IMR-90 (cell line): ENCODE measurements at regions not wholly inside any gene's neighbourhood (a gene's known extent, or its start where the extent isn't known, plus 50 kb on each side); places are given as distances from the start of the nearest gene placed in this dataset.
A peak's percentile ranks its signal among the peaks of the same experiment; 100 is the strongest.

Experiments
- ATAC-seq: fragments of 200-7000 bp; cut with Tn5 transposase; 2 replicates; pipeline ENCODE4 v1.9.1; 2020; ENCODE audit warnings: low read depth, mild to moderate bottlenecking, moderate library complexity
- BruUV-seq: library from RNA; stranded (reverse); fragments of 400-500 nt; replicated peaks from 2 replicates; lab custom pipeline; 2021; lab: Mats Ljungman, UMichigan
- CTCF ChIA-PET: fragments of 300-600 bp; formaldehyde crosslinking; extraction: SDS; loops from one replicate; lab custom pipeline; 2021; ENCODE audit warnings: antibody characterized with exemption; lab: Yijun Ruan, JAX
- POLR2A ChIA-PET: fragments of 300-600 bp; sonication (Branson Sonifier 250); formaldehyde crosslinking; loops from one replicate; lab custom pipeline; 2022; ENCODE audit warnings: antibody characterized with exemption; ENCODE audit not compliant: unreplicated experiment; lab: Charles Lee
- DNase-seq: peaks from one replicate; pipeline ENCODE4 v3.0.0; 2013
- H2AFZ ChIP-seq: replicated peaks from 2 replicates; pipeline ENCODE3; 2013; ENCODE audit warnings: low read length, mild to moderate bottlenecking; ENCODE audit not compliant: poor library complexity
- H2AK5ac ChIP-seq: 2 replicates; pipeline ENCODE4 v1.6.1; 2013; ENCODE audit warnings: low read depth, low read length, inconsistent platforms
- H2AK9ac ChIP-seq: replicated peaks from 2 replicates; pipeline ENCODE3; 2013; ENCODE audit warnings: mild to moderate bottlenecking, low read depth, low read length, moderate library complexity; ENCODE audit not compliant: poor library complexity
- H2BK120ac ChIP-seq: 2 replicates; pipeline ENCODE4 v1.6.1; 2013; ENCODE audit warnings: low read depth, low read length, inconsistent platforms
- H2BK15ac ChIP-seq: 3 replicates; pipeline ENCODE4 v1.6.1; 2013; ENCODE audit warnings: low read depth, low read length, inconsistent platforms
- H2BK20ac ChIP-seq: 2 replicates; pipeline ENCODE4 v1.6.1; 2013; ENCODE audit warnings: low read depth, mild to moderate bottlenecking, inconsistent platforms, low read length, moderate library complexity
- H2BK5ac ChIP-seq: 2 replicates; pipeline ENCODE4 v1.6.1; 2013; ENCODE audit warnings: mild to moderate bottlenecking, low read depth, low read length, inconsistent platforms; ENCODE audit not compliant: poor library complexity, severe bottlenecking
- H3K14ac ChIP-seq: replicated peaks from 2 replicates; pipeline ENCODE4 v1.6.1; 2013; ENCODE audit warnings: low read depth, low read length, inconsistent platforms
- H3K18ac ChIP-seq: 2 replicates; pipeline ENCODE4 v1.6.1; 2013; ENCODE audit warnings: low read depth, low read length, control low read depth
- H3K23ac ChIP-seq: 2 replicates; pipeline ENCODE4 v1.6.1; 2013; ENCODE audit warnings: low read depth, low read length, inconsistent platforms
- H3K27ac ChIP-seq: 2 replicates; pipeline ENCODE4 v1.5.1; 2013; ENCODE audit warnings: mild to moderate bottlenecking, control low read depth, low read length; ENCODE audit not compliant: insufficient read depth
- H3K27me3 ChIP-seq: 2 replicates; pipeline ENCODE4 v1.6.1; 2013; ENCODE audit warnings: low read length; ENCODE audit not compliant: control insufficient read depth, insufficient read depth
- H3K36me3 ChIP-seq: 2 replicates; pipeline ENCODE4 v1.6.1; 2013; ENCODE audit warnings: low read length, mixed read lengths; ENCODE audit not compliant: control insufficient read depth, insufficient read depth
- H3K4ac ChIP-seq: 2 replicates; pipeline ENCODE4 v1.6.1; 2013; ENCODE audit warnings: low read depth, low read length, inconsistent platforms
- H3K4me1 ChIP-seq: 2 replicates; pipeline ENCODE4 v1.6.1; 2013; ENCODE audit warnings: low read length, mixed read lengths; ENCODE audit not compliant: control insufficient read depth, insufficient read depth
- H3K4me2 ChIP-seq: 2 replicates; pipeline ENCODE4 v1.6.1; 2013; ENCODE audit warnings: low read depth, mild to moderate bottlenecking, control low read depth, low read length, moderate library complexity
- H3K4me3 ChIP-seq: 2 replicates; pipeline ENCODE4 v1.5.1; 2013; ENCODE audit warnings: low read depth, mild to moderate bottlenecking, control low read depth, low read length, moderate library complexity; ENCODE audit not compliant: insufficient read depth
- H3K56ac ChIP-seq: 2 replicates; pipeline ENCODE4 v1.6.1; 2013; ENCODE audit warnings: low read length, inconsistent platforms; ENCODE audit not compliant: insufficient read depth; ENCODE audit errors: extremely low read depth
- H3K79me1 ChIP-seq, 2 experiments: 2 replicates each; pipeline ENCODE4 v1.6.1; 2013; ENCODE audit warnings: low read length in 2 of 2, inconsistent platforms in 1 of 2, low read depth in 1 of 2
- H3K9ac ChIP-seq: 2 replicates; pipeline ENCODE4 v1.6.1; 2013; ENCODE audit warnings: low read depth, low read length, control low read depth
- H3K9me1 ChIP-seq: 2 replicates; pipeline ENCODE4 v1.6.1; 2013; ENCODE audit warnings: low read length, inconsistent platforms; ENCODE audit not compliant: insufficient read depth
- H3K9me3 ChIP-seq: 2 replicates; pipeline ENCODE4 v1.6.1; 2013; ENCODE audit warnings: low read length; ENCODE audit not compliant: control insufficient read depth, insufficient read depth
- H4K20me1 ChIP-seq: 2 replicates; pipeline ENCODE4 v1.6.1; 2013; ENCODE audit warnings: low read length, inconsistent platforms; ENCODE audit not compliant: insufficient read depth
- H4K5ac ChIP-seq: 2 replicates; pipeline ENCODE4 v1.6.1; 2013; ENCODE audit warnings: mild to moderate bottlenecking, low read depth, low read length, control low read depth
- H4K8ac ChIP-seq, 2 experiments: 2 replicates each; pipeline ENCODE4 v1.6.1; 2013; ENCODE audit warnings: low read depth in 2 of 2, low read length in 2 of 2, control low read depth in 1 of 2, inconsistent platforms in 1 of 2
- H4K91ac ChIP-seq: 2 replicates; pipeline ENCODE4 v1.6.1; 2013; ENCODE audit warnings: low read depth, low read length, inconsistent platforms; ENCODE audit not compliant: insufficient read depth
- POLR2A ChIP-seq: IDR thresholded peaks from 2 replicates; pipeline ENCODE4 v1.6.1; 2012; ENCODE audit warnings: mild to moderate bottlenecking, low read depth, low read length
- SMC3 ChIP-seq: fragments of 150-350 bp; IDR thresholded peaks from 2 replicates; pipeline ENCODE4 v1.6.1; 2016; ENCODE audit warnings: low read depth, mild to moderate bottlenecking, antibody characterized with exemption, low read length, moderate library complexity
- WGBS, 2 experiments: methylation state at CpG; one replicate each; pipeline versions ENCODE4 v1.1.5 to v1.1.7; 2013; ENCODE audit warnings: missing lambda C conversion rate in 2 of 2; ENCODE audit not compliant: insufficient read length in 1 of 2; ENCODE audit errors: extremely low coverage in 2 of 2; 5-methylcytosine and 5-hydroxymethylcytosine counted together
- dilution Hi-C: fragments of 300-500 bp; cut with HindIII; formaldehyde crosslinking; loops from one replicate; pipeline ENCODE4 v1.14.3; 2018; ENCODE audit warnings: low sequenced_read_pairs; ENCODE audit not compliant: unreplicated experiment
- in situ Hi-C: fragments of 300-500 bp; cut with MboI; formaldehyde crosslinking; loops from 3 replicates; pipeline ENCODE4 v1.14.3; 2019; ENCODE audit warnings: low sequenced_read_pairs, inconsistent platforms, mixed read lengths
- intact Hi-C: fragments of 100-400 bp; cut with micrococcal nuclease; formaldehyde crosslinking; loops from 2 replicates; pipeline ENCODE4 v1.10.0; 2022

GRCh38 chr10:30215623-30216022 is 133.5 kb downstream of the MTPAP start:
- 0 out of 2 replicates have a peak overlapping the region, but pooled peaks have one; percentile 6 for H4K5ac ChIP-seq
- no peaks in the 10 kb centered on the region for H3K27me3 ChIP-seq
- intact Hi-C loops (no loop called here), in situ Hi-C loops (no loop called here), dilution Hi-C loops (no loop called here)
- DNase-seq (no peak), ATAC-seq (no peak)
- WGBS, 2 experiments, result 67% methylated on average over 3 of the region's 8 CpGs; no CpG with 5 or more reads in 1 of the 2 experiments
- peak overlapping the region; percentile 86 for H2AFZ ChIP-seq
- no peak overlapping the region for H3K4me3 ChIP-seq
- no peaks in the 10 kb centered on the region for H4K20me1 ChIP-seq
- no peak overlapping the region for H3K56ac ChIP-seq
- CTCF ChIA-PET, result no interaction called here
- peak overlapping the region; percentile 5; the same call in 1 of the 2 replicates for H2BK120ac ChIP-seq
- H3K4ac ChIP-seq, result peak overlapping the region; percentile 22; the same call in 1 of the 2 replicates
- TF ChIP-seq POLR2A (no peak), SMC3 (no peak)
- H3K4me1 ChIP-seq, result peaks cover 12% of the 10 kb centered on the region
- H3K79me1 ChIP-seq, result no peaks in the 10 kb centered on the region
- peak overlapping the region; percentile 38 for H3K14ac ChIP-seq
- H2BK20ac ChIP-seq, result no peak overlapping the region
- peak overlapping the region; percentile 56 for H3K18ac ChIP-seq
- H4K91ac ChIP-seq, result peak overlapping the region; percentile 61
- no peak overlapping the region for H3K27ac ChIP-seq
- no peak overlapping the region for H3K23ac ChIP-seq
- BruUV-seq, result no TSS peak
- POLR2A ChIA-PET, result no interaction called here
- H3K4me2 ChIP-seq, result no peak overlapping the region
- peak overlapping the region; percentile 73; the same call in 1 of the 3 replicates for H2BK15ac ChIP-seq
- H3K9me1 ChIP-seq, result peaks cover 4% of the 10 kb centered on the region; the same call in 1 of the 2 replicates
- peak overlapping the region in 1 of 2 experiments; percentile 41; a peak in 2 of 4 replicates for H4K8ac ChIP-seq
- no peak overlapping the region; the same call in 1 of the 2 replicates for H2AK5ac ChIP-seq
- H3K9ac ChIP-seq, result no peak overlapping the region
- H2AK9ac ChIP-seq, result no peak overlapping the region
- peaks cover 3% of the 10 kb centered on the region for H3K9me3 ChIP-seq
- H3K36me3 ChIP-seq, result no peaks in the 10 kb centered on the region
- no peak overlapping the region for H2BK5ac ChIP-seq
